GM13976 (cell line): ENCODE measurements at regions not wholly inside any gene's neighbourhood (a gene's known extent, or its start where the extent isn't known, plus 50 kb on each side); places are given as distances from the start of the nearest gene placed in this dataset.

ENCODE experiments used
- DNase-seq: peaks from one replicate; pipeline ENCODE4 v3.0.0; 2012; ENCODE audit warnings: low spot score
- in situ Hi-C: fragments of 300-500 bp; cut with MboI; formaldehyde crosslinking; loops from one replicate; pipeline ENCODE4 v1.12.0; 2022; ENCODE audit warnings: low sequenced_read_pairs, mixed read lengths, inconsistent platforms; ENCODE audit not compliant: unreplicated experiment
- TF ChIP-seq, protein P1 (sequence below): IDR thresholded peaks from 2 replicates; pipeline ENCODE4 v1.5.1; 2012; ENCODE audit warnings: borderline replicate concordance, mild to moderate bottlenecking; ENCODE audit not compliant: insufficient read depth; ENCODE audit errors: extremely low read depth, missing control alignments, control extremely low read depth

DNA sequence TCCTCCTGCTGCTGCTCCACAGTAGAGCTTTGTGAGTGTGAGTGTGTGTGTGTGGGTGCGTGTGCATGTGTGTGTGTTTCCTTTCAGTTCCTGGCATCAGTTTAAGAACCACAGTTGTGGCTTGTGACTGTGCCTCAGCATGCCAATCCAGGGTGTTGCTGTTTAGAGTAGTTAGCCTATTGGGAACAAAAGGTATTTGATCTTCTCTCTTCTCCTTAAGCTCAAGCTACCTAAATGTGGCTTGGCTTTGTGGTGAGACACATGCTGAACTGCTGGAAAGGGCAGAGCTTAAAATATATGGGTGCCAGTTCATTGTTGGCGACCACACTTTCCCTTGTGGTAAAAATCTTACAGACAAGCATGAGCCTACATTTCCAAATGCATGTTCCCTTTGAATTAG is 116.6 kb upstream of the BNC2 start:
- in situ Hi-C loops, result no loop called here
- DNase-seq, result no peak
- TF ChIP-seq, protein P1, sequence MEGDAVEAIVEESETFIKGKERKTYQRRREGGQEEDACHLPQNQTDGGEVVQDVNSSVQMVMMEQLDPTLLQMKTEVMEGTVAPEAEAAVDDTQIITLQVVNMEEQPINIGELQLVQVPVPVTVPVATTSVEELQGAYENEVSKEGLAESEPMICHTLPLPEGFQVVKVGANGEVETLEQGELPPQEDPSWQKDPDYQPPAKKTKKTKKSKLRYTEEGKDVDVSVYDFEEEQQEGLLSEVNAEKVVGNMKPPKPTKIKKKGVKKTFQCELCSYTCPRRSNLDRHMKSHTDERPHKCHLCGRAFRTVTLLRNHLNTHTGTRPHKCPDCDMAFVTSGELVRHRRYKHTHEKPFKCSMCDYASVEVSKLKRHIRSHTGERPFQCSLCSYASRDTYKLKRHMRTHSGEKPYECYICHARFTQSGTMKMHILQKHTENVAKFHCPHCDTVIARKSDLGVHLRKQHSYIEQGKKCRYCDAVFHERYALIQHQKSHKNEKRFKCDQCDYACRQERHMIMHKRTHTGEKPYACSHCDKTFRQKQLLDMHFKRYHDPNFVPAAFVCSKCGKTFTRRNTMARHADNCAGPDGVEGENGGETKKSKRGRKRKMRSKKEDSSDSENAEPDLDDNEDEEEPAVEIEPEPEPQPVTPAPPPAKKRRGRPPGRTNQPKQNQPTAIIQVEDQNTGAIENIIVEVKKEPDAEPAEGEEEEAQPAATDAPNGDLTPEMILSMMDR, result no peak

DNA sequence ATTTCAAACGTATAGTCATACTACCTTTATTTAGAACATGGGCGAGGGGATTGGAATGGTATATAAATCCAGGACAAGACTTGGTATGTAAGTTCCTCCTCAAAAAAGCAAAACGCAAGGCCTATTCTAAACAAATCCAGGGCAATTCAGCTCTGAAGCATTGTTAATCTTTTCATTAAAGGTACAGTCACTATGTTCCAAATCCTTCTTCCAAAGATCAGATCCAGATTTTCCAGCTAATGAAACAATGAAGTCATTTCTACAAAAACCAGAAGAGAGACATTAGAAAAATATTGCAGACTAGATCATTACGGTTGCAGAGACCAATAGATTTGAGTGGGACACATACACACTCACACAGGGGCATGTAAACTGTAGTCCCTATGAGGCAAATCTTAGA is 116.1 kb upstream of the BNC2 start:
- TF ChIP-seq, protein P1, result no peak
- in situ Hi-C loops, result no loop called here
- DNase-seq, result no peak

DNA sequence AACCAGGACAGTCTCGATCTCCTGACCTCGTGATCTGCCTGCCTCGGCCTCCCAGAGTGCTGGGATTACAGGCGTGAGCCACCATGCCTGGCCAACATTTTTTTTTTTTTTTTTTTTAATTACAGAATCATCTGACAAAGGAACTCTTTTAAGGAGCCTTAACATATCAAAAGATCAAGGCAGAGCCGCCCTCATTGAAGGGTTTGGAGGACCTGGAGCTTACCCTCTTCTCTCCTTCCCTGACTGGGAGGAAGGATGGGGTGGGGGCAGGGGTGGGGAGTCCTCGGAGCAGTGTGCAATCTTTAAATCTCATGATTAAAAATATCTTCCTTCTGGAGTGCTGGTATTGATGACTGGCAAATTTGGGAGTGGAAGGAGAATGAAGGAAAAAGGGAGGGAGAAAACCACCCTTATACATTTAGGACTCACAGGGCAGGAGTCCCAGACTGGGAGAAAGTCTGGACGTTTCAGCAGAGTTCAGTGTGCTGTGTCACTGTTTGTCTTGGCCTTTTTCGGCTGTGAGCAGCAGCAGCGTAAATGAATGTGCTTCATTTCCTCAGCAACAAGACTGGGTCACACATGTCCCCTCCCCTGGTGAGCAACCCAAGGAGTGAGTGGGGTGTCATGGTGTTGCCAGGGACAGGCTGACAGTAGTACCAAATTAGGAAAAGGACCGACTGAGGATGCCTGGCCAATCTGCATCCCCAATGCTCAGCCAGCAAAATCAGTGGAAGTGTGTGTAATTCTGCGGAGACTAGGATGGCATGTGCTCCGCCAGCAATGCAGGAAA is 115.3 kb upstream of the BNC2 start:
- TF ChIP-seq, protein P1, result no peak
- no peak for DNase-seq
- in situ Hi-C loops, result no loop called here

DNA sequence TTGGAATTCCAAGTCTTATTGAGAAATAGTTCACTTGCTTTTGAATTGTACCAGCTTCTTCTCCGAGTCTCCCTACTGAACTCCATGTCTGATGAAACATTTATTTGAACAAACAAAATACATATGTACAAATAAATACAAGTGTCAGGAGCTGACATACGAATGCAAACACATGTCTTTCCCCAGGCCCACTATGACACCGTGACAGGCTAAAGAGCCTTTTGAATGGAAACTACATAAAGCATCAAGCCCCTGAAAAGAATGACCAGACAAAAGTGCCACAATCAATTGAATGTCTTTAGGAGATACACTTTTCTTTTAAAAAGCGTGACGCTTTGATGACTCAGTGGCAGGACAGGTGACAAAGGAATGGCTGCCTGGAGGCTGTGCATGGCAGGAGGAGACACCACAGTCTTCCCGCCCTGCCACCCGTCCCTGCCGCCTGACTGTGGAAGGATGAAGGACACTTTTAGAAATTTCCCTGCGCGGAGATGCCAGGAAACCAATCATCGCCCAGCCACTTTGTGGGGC is 112.4 kb upstream of the BNC2 start:
- TF ChIP-seq, protein P1, result no peak
- no peak for DNase-seq
- in situ Hi-C loops, result no loop called here

DNA sequence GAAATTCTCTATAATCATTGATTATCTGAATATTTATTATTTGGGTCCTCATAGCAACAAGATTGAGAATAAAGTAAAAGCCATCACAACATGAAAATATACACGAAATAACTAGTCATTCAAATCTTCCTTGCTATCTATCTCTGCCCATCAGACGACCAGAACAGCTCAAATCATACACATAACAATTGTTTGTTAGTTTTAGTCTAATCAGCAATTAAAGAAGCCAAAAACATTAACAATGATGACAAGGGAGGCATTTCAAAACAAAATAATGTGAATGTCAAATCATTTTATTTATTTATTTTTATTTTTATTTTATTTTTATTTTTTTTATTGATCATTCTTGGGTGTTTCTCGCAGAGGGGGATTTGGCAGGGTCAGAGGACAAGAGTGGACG is 106.0 kb upstream of the BNC2 start:
- TF ChIP-seq, protein P1, result no peak
- DNase-seq, result no peak
- in situ Hi-C loops, result no loop called here

DNA sequence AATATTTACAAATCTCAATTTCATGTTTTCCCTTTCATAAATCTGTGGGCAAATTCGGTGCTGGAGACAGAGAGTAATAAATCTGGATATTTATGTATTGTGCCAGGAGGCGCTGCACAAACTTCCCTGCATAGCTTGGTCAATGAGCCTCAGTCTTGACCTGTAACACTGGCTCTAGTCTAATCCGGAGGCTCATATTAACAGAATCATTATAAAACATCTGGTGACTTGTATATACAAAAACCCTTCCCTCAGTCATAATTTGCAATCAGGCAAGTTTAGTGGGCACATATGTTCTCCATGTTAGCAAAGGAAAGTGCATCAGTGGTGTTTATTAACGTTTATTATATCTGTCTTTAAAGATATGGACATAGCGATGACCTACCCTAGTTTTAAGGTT is 104.0 kb upstream of the BNC2 start:
- DNase-seq, result no peak
- in situ Hi-C loops, result no loop called here
- TF ChIP-seq, protein P1, result no peak
